Fibroblast of lung (primary cell): ENCODE measurements at regions not wholly inside any gene's neighbourhood (a gene's known extent, or its start where the extent isn't known, plus 50 kb on each side); places are given as distances from the start of the nearest gene placed in this dataset.
"Not testable (repeated sequence)": the region's sequence is repeated elsewhere in the genome, so short reads cannot be mapped to it uniquely, and the experiment has no call there.

ENCODE experiments used
- DNase-seq, 2 donors: peaks; one replicate each; pipeline versions ENCODE4 v3.0.0 to v3.0.0-alpha.2; 2010; ENCODE audit warnings: low read depth in 2 of 2
- H2AFZ ChIP-seq: 2 replicates; pipeline ENCODE4 v1.5.1; 2012; ENCODE audit warnings: low read length, control low read depth, inconsistent platforms
- H3K27ac ChIP-seq: 2 replicates; pipeline ENCODE4 v1.5.1; 2011; ENCODE audit warnings: low read length, control low read depth; ENCODE audit not compliant: insufficient read depth
- H3K27me3 ChIP-seq: 2 replicates; pipeline ENCODE4 v1.5.1; 2011; ENCODE audit warnings: mild to moderate bottlenecking, low read length; ENCODE audit not compliant: control insufficient read depth, insufficient read depth
- H3K36me3 ChIP-seq: 2 replicates; pipeline ENCODE4 v1.5.1; 2011; ENCODE audit warnings: low read length; ENCODE audit not compliant: control insufficient read depth, insufficient read depth
- H3K4me1 ChIP-seq: 2 replicates; pipeline ENCODE4 v1.5.1; 2011; ENCODE audit warnings: low read length; ENCODE audit not compliant: control insufficient read depth, insufficient read depth; ENCODE audit errors: extremely low read depth
- H3K4me2 ChIP-seq: 2 replicates; pipeline ENCODE4 v1.5.1; 2011; ENCODE audit warnings: low read length, control low read depth; ENCODE audit not compliant: insufficient read depth; ENCODE audit errors: extremely low read depth
- H3K4me3 ChIP-seq, 4 experiments: fragments of 200-600 bp in 1 of 4; sonication (generic) in 1 of 4; replicated peaks in 1 of 4; 2 replicates each; pipeline ENCODE4 v1.5.1; 2011 to 2016; ENCODE audit warnings: low read length in 4 of 4, low read depth in 3 of 4, mild to moderate bottlenecking in 3 of 4, control low read depth in 2 of 4, inconsistent platforms in 1 of 4, mixed read lengths in 1 of 4; ENCODE audit not compliant: insufficient read depth in 1 of 4; ENCODE audit errors: control extremely low read depth in 1 of 4
- H3K79me2 ChIP-seq: 2 replicates; pipeline ENCODE4 v1.5.1; 2012; ENCODE audit warnings: mild to moderate bottlenecking, low read length, inconsistent platforms; ENCODE audit not compliant: control insufficient read depth, insufficient read depth
- H3K9ac ChIP-seq: 2 replicates; pipeline ENCODE4 v1.5.1; 2011; ENCODE audit warnings: mild to moderate bottlenecking, low read length, control low read depth; ENCODE audit not compliant: insufficient read depth
- H3K9me3 ChIP-seq: 2 replicates; pipeline ENCODE4 v1.5.1; 2012; ENCODE audit warnings: low read depth, low read length; ENCODE audit not compliant: control insufficient read depth, insufficient read depth
- H4K20me1 ChIP-seq: 2 replicates; pipeline ENCODE4 v1.5.1; 2011; ENCODE audit warnings: low read length; ENCODE audit not compliant: control insufficient read depth, insufficient read depth; ENCODE audit errors: extremely low read depth
- CTCF ChIP-seq, 2 donors: IDR thresholded peaks in 1 of 2; conservative IDR thresholded peaks in 1 of 2; 1 replicate in 1 of 2; 2 replicates in 1 of 2; pipeline ENCODE4 v1.5.1; 2011 to 2012; ENCODE audit warnings: low read length in 2 of 2, control low read depth in 1 of 2, inconsistent platforms in 1 of 2, low read depth in 1 of 2, mild to moderate bottlenecking in 1 of 2
- EZH2 ChIP-seq: IDR thresholded peaks from 2 replicates; pipeline ENCODE4 v1.5.1; 2012; ENCODE audit warnings: low read length, control low read depth, mild to moderate bottlenecking; ENCODE audit errors: missing control alignments

- H4K20me1 ChIP-seq, result no peaks in the 10 kb centered on the region
- no peak overlapping the region for H3K27ac ChIP-seq
- no peak overlapping the region for H3K4me2 ChIP-seq
- TF ChIP-seq CTCF (conservative IDR thresholded peaks at IDR 0.05 in 1 of 2, IDR thresholded peaks at IDR 0.05 in 1 of 2; ENCODE audit: low read depth in 1 of 2, low read length in 2 of 2) (no peak), EZH2 (no peak)
- no peak overlapping the region for H2AFZ ChIP-seq
- no peak for DNase-seq
- no peaks in the 10 kb centered on the region for H3K27me3 ChIP-seq
- H3K36me3 ChIP-seq, result no peaks in the 10 kb centered on the region
- no peaks in the 10 kb centered on the region for H3K4me1 ChIP-seq
- H3K79me2 ChIP-seq, result no peaks in the 10 kb centered on the region
- no peak overlapping the region for H3K9ac ChIP-seq
- no peaks in the 10 kb centered on the region for H3K9me3 ChIP-seq
- H3K4me3 ChIP-seq, result no peak overlapping the region
Measured at GRCh38 chrX:39063702-39064101, 262.4 kb downstream of the MID1IP1 start.

DNA sequence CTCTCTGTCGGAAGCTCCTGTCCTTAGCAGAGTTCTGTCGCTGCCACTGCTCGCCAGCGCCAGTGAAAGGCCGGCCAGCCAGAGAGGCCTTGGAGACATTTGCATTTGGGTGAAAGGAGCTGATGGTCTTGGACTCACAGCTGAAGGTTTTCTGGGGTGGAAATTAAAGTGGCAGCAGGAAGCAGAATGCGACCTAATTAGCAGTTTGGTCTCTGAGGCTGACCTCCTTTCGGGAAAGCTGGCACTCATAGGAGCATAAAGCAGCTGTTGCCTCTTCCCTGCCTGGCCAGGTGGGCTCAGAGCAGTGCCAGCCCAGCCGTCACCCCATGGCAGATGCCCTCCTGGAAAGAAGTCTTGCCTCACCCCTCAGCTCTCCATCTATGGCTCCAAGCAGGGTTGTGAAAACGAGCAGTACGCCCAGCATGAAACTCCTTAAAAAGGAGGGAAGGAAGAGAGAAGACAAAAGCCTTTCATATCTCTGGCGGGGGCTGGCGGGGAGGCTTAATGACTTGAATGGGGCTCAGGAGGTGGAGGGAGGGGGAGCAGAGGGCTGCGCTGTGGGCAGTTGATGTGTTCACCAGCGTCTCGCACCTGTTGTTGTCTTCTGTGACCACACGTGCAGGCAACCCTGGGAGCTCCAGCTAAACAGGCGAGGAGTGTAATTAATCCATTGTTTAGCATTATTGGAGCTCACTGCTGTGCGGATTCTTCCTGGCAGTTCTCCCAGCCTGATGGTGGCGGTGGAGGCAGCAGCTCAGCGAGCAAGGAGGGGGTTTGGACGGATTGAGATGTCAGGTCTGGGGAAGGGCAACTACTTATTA, 264.0 kb downstream of the MID1IP1 start:
- DNase-seq, result no peak
- Histone ChIP-seq H3K27me3 (no peaks in the 10 kb centered on the region), H3K9ac (no peak overlapping the region)

GRCh38 chrX:39067866-39068265, 266.6 kb downstream of the MID1IP1 start:
- no peaks in the 10 kb centered on the region for H4K20me1 ChIP-seq
- H3K36me3 ChIP-seq, result no peaks in the 10 kb centered on the region
- H3K9ac ChIP-seq, result no peak overlapping the region
- DNase-seq, result no peak
- no peaks in the 10 kb centered on the region for H3K27me3 ChIP-seq
- no peak overlapping the region for H3K27ac ChIP-seq
- H3K9me3 ChIP-seq, result no peaks in the 10 kb centered on the region
- no peak for TF ChIP-seq EZH2
- TF ChIP-seq CTCF (conservative IDR thresholded peaks at IDR 0.05 in 1 of 2, IDR thresholded peaks at IDR 0.05 in 1 of 2; ENCODE audit: low read depth in 1 of 2, low read length in 2 of 2), result no peak
- no peak overlapping the region for H3K4me3 ChIP-seq
- no peaks in the 10 kb centered on the region for H3K79me2 ChIP-seq
- no peak overlapping the region for H2AFZ ChIP-seq
- no peaks in the 10 kb centered on the region for H3K4me1 ChIP-seq
- no peak overlapping the region for H3K4me2 ChIP-seq

More for the DNA sequence above, 264.0 kb downstream of the MID1IP1 start:
- H3K4me1 ChIP-seq, result no peaks in the 10 kb centered on the region
- no peak overlapping the region for H3K4me2 ChIP-seq
- H3K79me2 ChIP-seq, result no peaks in the 10 kb centered on the region
- H3K36me3 ChIP-seq, result no peaks in the 10 kb centered on the region
- H3K9me3 ChIP-seq, result no peaks in the 10 kb centered on the region
- H3K4me3 ChIP-seq, result no peak overlapping the region
- TF ChIP-seq CTCF (conservative IDR thresholded peaks at IDR 0.05 in 1 of 2, IDR thresholded peaks at IDR 0.05 in 1 of 2; ENCODE audit: low read depth in 1 of 2, low read length in 2 of 2), result no peak
- no peak for TF ChIP-seq EZH2
- no peak overlapping the region for H3K27ac ChIP-seq
- H2AFZ ChIP-seq, result no peak overlapping the region
- H4K20me1 ChIP-seq, result no peaks in the 10 kb centered on the region

DNA sequence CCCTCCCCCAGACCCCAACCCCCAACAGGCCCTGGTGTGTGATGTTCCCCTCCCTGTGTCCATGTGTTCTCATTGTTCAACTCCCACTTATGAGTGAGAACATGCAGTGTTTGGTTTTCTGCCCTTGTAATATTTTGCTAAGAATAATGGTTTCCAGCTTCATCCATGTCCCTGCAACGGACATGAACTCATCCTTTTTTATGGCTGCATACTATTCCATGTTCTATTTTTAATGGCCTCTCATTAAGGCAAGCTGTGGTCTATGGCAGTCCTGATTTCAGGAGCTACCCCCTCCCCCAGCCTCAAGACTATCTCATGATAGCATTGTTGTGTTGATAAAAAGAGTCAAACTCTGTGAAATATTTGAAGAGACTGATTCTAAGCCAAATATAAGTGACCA, 267.4 kb downstream of the MID1IP1 start:
- not testable (repeated sequence) for H4K20me1 ChIP-seq, H3K4me3 ChIP-seq, H3K4me2 ChIP-seq, H3K4me1 ChIP-seq, H3K36me3 ChIP-seq, H2AFZ ChIP-seq, H3K27ac ChIP-seq, H3K27me3 ChIP-seq, DNase-seq, H3K79me2 ChIP-seq, H3K9me3 ChIP-seq, H3K9ac ChIP-seq
